ENCODE measurements at regions not wholly inside any gene's neighbourhood (a gene's known extent, or its start where the extent isn't known, plus 50 kb on each side); places are given as distances from the start of the nearest gene placed in this dataset.

DNA sequence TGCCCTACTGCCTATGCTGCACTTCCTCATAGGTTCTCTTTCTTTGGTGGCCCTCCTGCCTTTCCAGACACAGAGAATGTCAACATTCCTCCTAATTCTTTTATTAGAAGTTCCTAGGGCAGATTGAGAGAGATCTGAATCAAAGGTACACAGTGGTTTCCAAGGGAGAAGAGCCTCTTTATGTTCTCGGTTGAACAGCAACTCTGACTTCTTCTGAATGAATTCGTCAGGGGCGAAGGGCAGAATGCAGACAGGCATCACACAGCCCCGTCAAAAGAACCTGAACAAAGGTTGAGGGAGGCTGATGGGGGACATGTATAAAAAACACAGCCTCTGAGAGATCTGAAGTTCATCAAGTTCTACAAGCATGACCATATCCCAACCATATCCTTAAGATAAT, 68.1 kb upstream of the DTNBP1 start (continued):
- TF ChIP-seq ZBTB33 (IDR thresholded peaks at IDR 0.05) (no peak), EP300 (IDR thresholded peaks at IDR 0.05; ENCODE audit: borderline replicate concordance in 1 of 2, control insufficient read depth in 1 of 2, low read depth in 2 of 2, low read length in 2 of 2) (no peak), E2F4 (IDR thresholded peaks at IDR 0.05; ENCODE audit: low read depth, low read length) (no peak), RELA (IDR thresholded peaks at IDR 0.05; ENCODE audit: borderline replicate concordance, partially characterized antibody) (no peak), MEF2A (IDR thresholded peaks at IDR 0.05; ENCODE audit: insufficient read depth, low read depth, low read length) (no peak), PML (IDR thresholded peaks at IDR 0.05; ENCODE audit: low read length) (no peak)

GRCh38 chr6:15730442-15730841, 67.6 kb upstream of the DTNBP1 start:
- intact Hi-C loops (cut with micrococcal nuclease; ENCODE audit: unreplicated experiment) (no loop called here), in situ Hi-C loops (cut with MboI) (no loop called here)
- DNase-seq (ENCODE audit: low read depth, low spot score) (no peak), FAIRE-seq (no peak), ATAC-seq (no peak)
- Histone ChIP-seq H4K20me1 (ENCODE audit: control insufficient read depth, insufficient read depth) (no peaks in the 10 kb centered on the region), H3K27me3 (replicated peaks in 1 of 2; ENCODE audit: control insufficient read depth in 2 of 2, insufficient read depth in 2 of 2, low read length in 1 of 2) (no peaks in the 10 kb centered on the region), H3K4me1 (ENCODE audit: control insufficient read depth, insufficient read depth, low read length) (no peaks in the 10 kb centered on the region), H3K79me2 (ENCODE audit: control insufficient read depth, insufficient read depth, low read length) (no peaks in the 10 kb centered on the region), H3K9ac (ENCODE audit: control insufficient read depth, insufficient read depth, low read length) (no peak overlapping the region), H3K9me3 (replicated peaks; ENCODE audit: control insufficient read depth, insufficient read depth, low read length) (no peaks in the 10 kb centered on the region), H3K36me3 (ENCODE audit: control insufficient read depth in 2 of 2, insufficient read depth in 2 of 2, low read length in 1 of 2) (no peaks in the 10 kb centered on the region), H3K4me2 (ENCODE audit: control insufficient read depth, insufficient read depth) (no peak overlapping the region), H3K27ac (ENCODE audit: control insufficient read depth, insufficient read depth) (no peak overlapping the region), H2AFZ (ENCODE audit: control insufficient read depth, low read depth, low read length) (no peak overlapping the region), H3K4me3 (no peak overlapping the region)
- POLR2A ChIA-PET: interaction anchor here (1.1 kb wide), 1 partner anchor 400 kb away, joined by 3 read pairs; no protein-coding TSS in a partner anchor
- TF ChIP-seq CEBPB (IDR thresholded peaks at IDR 0.05; ENCODE audit: borderline replicate concordance in 1 of 2, low read depth in 2 of 2, low read length in 2 of 2) (no peak), EP300 (IDR thresholded peaks at IDR 0.05; ENCODE audit: borderline replicate concordance in 1 of 2, control insufficient read depth in 1 of 2, low read depth in 2 of 2, low read length in 2 of 2) (no peak), SRF (IDR thresholded peaks at IDR 0.05; ENCODE audit: low read depth in 2 of 2, low read length in 2 of 2) (no peak), IRF4 (IDR thresholded peaks at IDR 0.05; ENCODE audit: low read depth, low read length) (no peak), NRF1 (conservative IDR thresholded peaks at IDR 0.05; ENCODE audit: low read depth, low read length) (no peak), ZBTB40 (IDR thresholded peaks at IDR 0.05; ENCODE audit: borderline replicate concordance) (no peak)
- 24% methylated on average over 6 of the region's 6 CpGs for WGBS (ENCODE audit: insufficient coverage, insufficient replicate concordance, low lambda C conversion rate, missing lambda C conversion rate)
- RAD21 ChIA-PET (ENCODE audit: unreplicated experiment): interaction anchor here (1.2 to 2.0 kb wide), 2 partner anchors 46 to 171 kb away, joined by 3 to 6 read pairs; no protein-coding TSS in a partner anchor
- SMC1A ChIA-PET (ENCODE audit: uncharacterized antibody, unreplicated experiment): interaction anchor here (0.6 to 3.1 kb wide), 11 partner anchors 14 to 267 kb away, joined by 3 to 13 read pairs (median 4); no protein-coding TSS in a partner anchor
- CTCF ChIA-PET: interaction anchor here (1.4 to 2.2 kb wide), 3 partner anchors 9 to 38 kb away, joined by 3 to 8 read pairs (median 3); no protein-coding TSS in a partner anchor
- no TSS peak for BruUV-seq (replicated peaks)

Measured in GM12878 (cell line).